WTC11 (cell line): ENCODE measurements at regions not wholly inside any gene's neighbourhood (a gene's known extent, or its start where the extent isn't known, plus 50 kb on each side); places are given as distances from the start of the nearest gene placed in this dataset.

Source experiments
- ATAC-seq: fragments of 200-7000 bp; cut with Tn5 transposase; 2 replicates; pipeline ENCODE4 v1.10.0; 2021; ENCODE audit warnings: mild to moderate bottlenecking, moderate library complexity
- CTCF ChIA-PET: fragments of 300-600 bp; sonication (Branson Sonifier 250); formaldehyde crosslinking; loops from one replicate; lab custom pipeline; 2021; ENCODE audit warnings: antibody characterized with exemption; lab: Charles Lee
- POLR2A ChIA-PET: fragments of 350-600 bp; sonication (Branson Sonifier 250); formaldehyde crosslinking; loops from one replicate; lab custom pipeline; 2021; ENCODE audit warnings: antibody characterized with exemption; lab: Charles Lee
- DNase-seq: peaks from one replicate; pipeline ENCODE4 v3.0.0; 2021; ENCODE audit warnings: low spot score
- H3K27ac Mint-ChIP-seq: 2 replicates; pipeline ENCODE4 v1.8.0; 2021; ENCODE audit warnings: mixed read lengths
- H3K27me3 Mint-ChIP-seq: 2 replicates; pipeline ENCODE4 v1.8.0; 2021; ENCODE audit warnings: low read depth, mild to moderate bottlenecking, moderate library complexity, mixed read lengths
- H3K36me3 Mint-ChIP-seq: 2 replicates; pipeline ENCODE4 v1.8.0; 2021; ENCODE audit warnings: mixed read lengths
- H3K4me1 Mint-ChIP-seq: 2 replicates; pipeline ENCODE4 v1.8.0; 2022; ENCODE audit warnings: mixed read lengths
- H3K4me3 Mint-ChIP-seq: 2 replicates; pipeline ENCODE4 v1.8.0; 2021; ENCODE audit warnings: mild to moderate bottlenecking, moderate library complexity, mixed read lengths
- H3K9me3 Mint-ChIP-seq: 2 replicates; pipeline ENCODE4 v1.8.0; 2021; ENCODE audit warnings: mixed read lengths
- EMX1 ChIP-seq: fragments of 250-450 bp; sonication (Bioruptor Pico); IDR thresholded peaks from 2 replicates; pipeline ENCODE4 v1.8.0; 2021; ENCODE audit warnings: mild to moderate bottlenecking
- ETV6 ChIP-seq: sonication (generic); formaldehyde crosslinking; IDR thresholded peaks from 2 replicates; pipeline ENCODE4 v1.8.1; 2022; ENCODE audit warnings: mild to moderate bottlenecking, missing genetic modification reagents
- NFATC4 ChIP-seq: fragments of 250-450 bp; sonication (Bioruptor Pico); IDR thresholded peaks from 2 replicates; pipeline ENCODE4 v1.9.0; 2021; ENCODE audit warnings: mild to moderate bottlenecking
- SOX15 ChIP-seq: fragments of 250-450 bp; sonication (Bioruptor Pico); IDR thresholded peaks from 2 replicates; pipeline ENCODE4 v1.9.0; 2021; ENCODE audit warnings: mild to moderate bottlenecking
- SP1 ChIP-seq: sonication (generic); formaldehyde crosslinking; conservative IDR thresholded peaks from 2 replicates; pipeline ENCODE4 v1.8.1; 2022; ENCODE audit warnings: missing genetic modification reagents
- TCF7 ChIP-seq: sonication (generic); formaldehyde crosslinking; IDR thresholded peaks from 2 replicates; pipeline ENCODE4 v1.8.0; 2022; ENCODE audit warnings: mild to moderate bottlenecking, low read depth, missing genetic modification reagents, moderate library complexity
- ZNF423 ChIP-seq: fragments of 250-450 bp; sonication (Bioruptor Pico); IDR thresholded peaks from 2 replicates; pipeline ENCODE4 v2.1.2; 2022; ENCODE audit warnings: mild to moderate bottlenecking, moderate library complexity
- TF ChIP-seq, protein P1 (sequence below): sonication (generic); formaldehyde crosslinking; IDR thresholded peaks from 2 replicates; pipeline ENCODE4 v1.8.0; 2022; ENCODE audit warnings: missing genetic modification reagents
- TF ChIP-seq, protein P2 (sequence below): sonication (generic); formaldehyde crosslinking; IDR thresholded peaks from 2 replicates; pipeline ENCODE4 v1.8.0; 2023; ENCODE audit warnings: mild to moderate bottlenecking, missing genetic modification reagents
- TF ChIP-seq, protein P3 (sequence below): sonication (generic); formaldehyde crosslinking; conservative IDR thresholded peaks from 2 replicates; pipeline ENCODE4 v1.8.1; 2022; ENCODE audit warnings: mild to moderate bottlenecking, missing genetic modification reagents
- TF ChIP-seq, protein P4 (sequence below): sonication (generic); formaldehyde crosslinking; IDR thresholded peaks from 2 replicates; pipeline ENCODE4 v1.8.0; 2023; ENCODE audit warnings: missing genetic modification reagents
- TF ChIP-seq, protein P5 (sequence below): fragments of 200-600 bp; IDR thresholded peaks from 2 replicates; pipeline ENCODE4 v1.8.0; 2022; ENCODE audit warnings: antibody characterized with exemption
- TF ChIP-seq, protein P6 (sequence below): fragments of 250-450 bp; sonication (Bioruptor Pico); IDR thresholded peaks from 2 replicates; pipeline ENCODE4 v1.8.0; 2021; ENCODE audit warnings: mild to moderate bottlenecking
- TF ChIP-seq, protein P7 (sequence below): sonication (generic); formaldehyde crosslinking; IDR thresholded peaks from 2 replicates; pipeline ENCODE4 v1.8.1; 2023; ENCODE audit warnings: mild to moderate bottlenecking, missing genetic modification reagents
- TF ChIP-seq, protein P8 (sequence below): sonication (generic); formaldehyde crosslinking; IDR thresholded peaks from 2 replicates; pipeline ENCODE4 v1.8.0; 2022; ENCODE audit warnings: mild to moderate bottlenecking, missing genetic modification reagents
- TF ChIP-seq, protein P9 (sequence below): sonication (generic); formaldehyde crosslinking; IDR thresholded peaks from 2 replicates; pipeline ENCODE4 v1.8.1; 2023; ENCODE audit warnings: mild to moderate bottlenecking, moderate library complexity, missing genetic modification reagents

DNA sequence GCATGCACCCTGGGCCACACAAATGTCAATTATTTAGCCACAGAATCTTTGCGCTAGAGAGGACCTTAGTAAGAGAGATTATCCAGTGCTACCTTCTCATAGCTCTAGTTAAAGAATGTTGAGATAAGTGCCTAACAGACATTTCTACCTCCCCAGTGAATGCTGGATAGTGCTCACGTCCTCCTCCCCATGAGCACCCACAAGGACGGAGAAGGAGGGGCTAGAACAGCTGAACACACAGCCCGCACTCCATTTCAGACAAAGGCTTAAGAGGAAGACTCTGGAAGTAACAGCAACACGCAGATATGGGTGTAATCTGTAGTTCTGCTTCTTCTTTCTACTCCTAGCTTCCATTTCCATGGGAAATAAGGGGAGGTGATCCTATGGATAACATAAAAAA is 120.5 kb downstream of the FEM1C start (continued):
- TF ChIP-seq, protein P1, sequence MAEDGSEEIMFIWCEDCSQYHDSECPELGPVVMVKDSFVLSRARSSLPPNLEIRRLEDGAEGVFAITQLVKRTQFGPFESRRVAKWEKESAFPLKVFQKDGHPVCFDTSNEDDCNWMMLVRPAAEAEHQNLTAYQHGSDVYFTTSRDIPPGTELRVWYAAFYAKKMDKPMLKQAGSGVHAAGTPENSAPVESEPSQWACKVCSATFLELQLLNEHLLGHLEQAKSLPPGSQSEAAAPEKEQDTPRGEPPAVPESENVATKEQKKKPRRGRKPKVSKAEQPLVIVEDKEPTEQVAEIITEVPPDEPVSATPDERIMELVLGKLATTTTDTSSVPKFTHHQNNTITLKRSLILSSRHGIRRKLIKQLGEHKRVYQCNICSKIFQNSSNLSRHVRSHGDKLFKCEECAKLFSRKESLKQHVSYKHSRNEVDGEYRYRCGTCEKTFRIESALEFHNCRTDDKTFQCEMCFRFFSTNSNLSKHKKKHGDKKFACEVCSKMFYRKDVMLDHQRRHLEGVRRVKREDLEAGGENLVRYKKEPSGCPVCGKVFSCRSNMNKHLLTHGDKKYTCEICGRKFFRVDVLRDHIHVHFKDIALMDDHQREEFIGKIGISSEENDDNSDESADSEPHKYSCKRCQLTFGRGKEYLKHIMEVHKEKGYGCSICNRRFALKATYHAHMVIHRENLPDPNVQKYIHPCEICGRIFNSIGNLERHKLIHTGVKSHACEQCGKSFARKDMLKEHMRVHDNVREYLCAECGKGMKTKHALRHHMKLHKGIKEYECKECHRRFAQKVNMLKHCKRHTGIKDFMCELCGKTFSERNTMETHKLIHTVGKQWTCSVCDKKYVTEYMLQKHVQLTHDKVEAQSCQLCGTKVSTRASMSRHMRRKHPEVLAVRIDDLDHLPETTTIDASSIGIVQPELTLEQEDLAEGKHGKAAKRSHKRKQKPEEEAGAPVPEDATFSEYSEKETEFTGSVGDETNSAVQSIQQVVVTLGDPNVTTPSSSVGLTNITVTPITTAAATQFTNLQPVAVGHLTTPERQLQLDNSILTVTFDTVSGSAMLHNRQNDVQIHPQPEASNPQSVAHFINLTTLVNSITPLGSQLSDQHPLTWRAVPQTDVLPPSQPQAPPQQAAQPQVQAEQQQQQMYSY: no peak
- no peak for TF ChIP-seq ZNF423 (CRISPR knock-in tag)

DNA sequence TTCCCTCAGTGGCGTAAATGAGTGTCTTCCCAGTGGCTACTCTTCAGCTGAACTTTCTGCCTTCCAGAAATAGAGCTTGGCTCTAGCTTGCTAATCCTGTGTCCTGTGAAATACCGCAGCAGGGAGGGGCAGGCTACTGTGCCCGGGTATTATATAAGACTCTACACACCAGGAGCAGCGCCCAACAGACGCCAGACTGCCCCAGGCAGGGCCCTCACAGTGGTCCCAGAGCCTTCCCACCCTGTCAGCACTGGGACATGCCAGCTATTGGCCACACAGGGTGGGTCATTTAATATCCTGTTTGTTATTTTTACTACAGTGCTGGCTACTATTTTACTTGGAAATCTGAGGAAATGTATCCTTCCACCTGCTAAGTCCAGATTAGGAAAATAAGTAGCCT is 121.0 kb downstream of the FEM1C start:
- peaks cover 22% of the 10 kb centered on the region for H3K4me1 Mint-ChIP-seq
- H3K4me3 Mint-ChIP-seq: no peak overlapping the region
- ChIA-PET POLR2A (no interaction called here), CTCF (no interaction called here)
- no peak for ATAC-seq
- H3K27me3 Mint-ChIP-seq: no peaks in the 10 kb centered on the region
- DNase-seq: no peak
- TF ChIP-seq ZNF423 (CRISPR knock-in tag) (no peak), SOX15 (CRISPR knock-in tag) (no peak), SP1 (CRISPR knock-in tag) (no peak), ETV6 (CRISPR knock-in tag) (no peak), NFATC4 (CRISPR knock-in tag) (no peak), EMX1 (CRISPR knock-in tag) (no peak), TCF7 (no peak)
- TF ChIP-seq, protein P2, sequence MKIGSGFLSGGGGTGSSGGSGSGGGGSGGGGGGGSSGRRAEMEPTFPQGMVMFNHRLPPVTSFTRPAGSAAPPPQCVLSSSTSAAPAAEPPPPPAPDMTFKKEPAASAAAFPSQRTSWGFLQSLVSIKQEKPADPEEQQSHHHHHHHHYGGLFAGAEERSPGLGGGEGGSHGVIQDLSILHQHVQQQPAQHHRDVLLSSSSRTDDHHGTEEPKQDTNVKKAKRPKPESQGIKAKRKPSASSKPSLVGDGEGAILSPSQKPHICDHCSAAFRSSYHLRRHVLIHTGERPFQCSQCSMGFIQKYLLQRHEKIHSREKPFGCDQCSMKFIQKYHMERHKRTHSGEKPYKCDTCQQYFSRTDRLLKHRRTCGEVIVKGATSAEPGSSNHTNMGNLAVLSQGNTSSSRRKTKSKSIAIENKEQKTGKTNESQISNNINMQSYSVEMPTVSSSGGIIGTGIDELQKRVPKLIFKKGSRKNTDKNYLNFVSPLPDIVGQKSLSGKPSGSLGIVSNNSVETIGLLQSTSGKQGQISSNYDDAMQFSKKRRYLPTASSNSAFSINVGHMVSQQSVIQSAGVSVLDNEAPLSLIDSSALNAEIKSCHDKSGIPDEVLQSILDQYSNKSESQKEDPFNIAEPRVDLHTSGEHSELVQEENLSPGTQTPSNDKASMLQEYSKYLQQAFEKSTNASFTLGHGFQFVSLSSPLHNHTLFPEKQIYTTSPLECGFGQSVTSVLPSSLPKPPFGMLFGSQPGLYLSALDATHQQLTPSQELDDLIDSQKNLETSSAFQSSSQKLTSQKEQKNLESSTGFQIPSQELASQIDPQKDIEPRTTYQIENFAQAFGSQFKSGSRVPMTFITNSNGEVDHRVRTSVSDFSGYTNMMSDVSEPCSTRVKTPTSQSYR (CRISPR knock-in tag): no peak
- TF ChIP-seq, protein P3, sequence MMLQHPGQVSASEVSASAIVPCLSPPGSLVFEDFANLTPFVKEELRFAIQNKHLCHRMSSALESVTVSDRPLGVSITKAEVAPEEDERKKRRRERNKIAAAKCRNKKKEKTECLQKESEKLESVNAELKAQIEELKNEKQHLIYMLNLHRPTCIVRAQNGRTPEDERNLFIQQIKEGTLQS: no peak
- TF ChIP-seq, protein P1: no peak
- TF ChIP-seq, protein P4, sequence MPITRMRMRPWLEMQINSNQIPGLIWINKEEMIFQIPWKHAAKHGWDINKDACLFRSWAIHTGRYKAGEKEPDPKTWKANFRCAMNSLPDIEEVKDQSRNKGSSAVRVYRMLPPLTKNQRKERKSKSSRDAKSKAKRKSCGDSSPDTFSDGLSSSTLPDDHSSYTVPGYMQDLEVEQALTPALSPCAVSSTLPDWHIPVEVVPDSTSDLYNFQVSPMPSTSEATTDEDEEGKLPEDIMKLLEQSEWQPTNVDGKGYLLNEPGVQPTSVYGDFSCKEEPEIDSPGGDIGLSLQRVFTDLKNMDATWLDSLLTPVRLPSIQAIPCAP (CRISPR knock-in tag): no peak
- TF ChIP-seq, protein P5, sequence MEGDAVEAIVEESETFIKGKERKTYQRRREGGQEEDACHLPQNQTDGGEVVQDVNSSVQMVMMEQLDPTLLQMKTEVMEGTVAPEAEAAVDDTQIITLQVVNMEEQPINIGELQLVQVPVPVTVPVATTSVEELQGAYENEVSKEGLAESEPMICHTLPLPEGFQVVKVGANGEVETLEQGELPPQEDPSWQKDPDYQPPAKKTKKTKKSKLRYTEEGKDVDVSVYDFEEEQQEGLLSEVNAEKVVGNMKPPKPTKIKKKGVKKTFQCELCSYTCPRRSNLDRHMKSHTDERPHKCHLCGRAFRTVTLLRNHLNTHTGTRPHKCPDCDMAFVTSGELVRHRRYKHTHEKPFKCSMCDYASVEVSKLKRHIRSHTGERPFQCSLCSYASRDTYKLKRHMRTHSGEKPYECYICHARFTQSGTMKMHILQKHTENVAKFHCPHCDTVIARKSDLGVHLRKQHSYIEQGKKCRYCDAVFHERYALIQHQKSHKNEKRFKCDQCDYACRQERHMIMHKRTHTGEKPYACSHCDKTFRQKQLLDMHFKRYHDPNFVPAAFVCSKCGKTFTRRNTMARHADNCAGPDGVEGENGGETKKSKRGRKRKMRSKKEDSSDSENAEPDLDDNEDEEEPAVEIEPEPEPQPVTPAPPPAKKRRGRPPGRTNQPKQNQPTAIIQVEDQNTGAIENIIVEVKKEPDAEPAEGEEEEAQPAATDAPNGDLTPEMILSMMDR: no peak
- TF ChIP-seq, protein P6, sequence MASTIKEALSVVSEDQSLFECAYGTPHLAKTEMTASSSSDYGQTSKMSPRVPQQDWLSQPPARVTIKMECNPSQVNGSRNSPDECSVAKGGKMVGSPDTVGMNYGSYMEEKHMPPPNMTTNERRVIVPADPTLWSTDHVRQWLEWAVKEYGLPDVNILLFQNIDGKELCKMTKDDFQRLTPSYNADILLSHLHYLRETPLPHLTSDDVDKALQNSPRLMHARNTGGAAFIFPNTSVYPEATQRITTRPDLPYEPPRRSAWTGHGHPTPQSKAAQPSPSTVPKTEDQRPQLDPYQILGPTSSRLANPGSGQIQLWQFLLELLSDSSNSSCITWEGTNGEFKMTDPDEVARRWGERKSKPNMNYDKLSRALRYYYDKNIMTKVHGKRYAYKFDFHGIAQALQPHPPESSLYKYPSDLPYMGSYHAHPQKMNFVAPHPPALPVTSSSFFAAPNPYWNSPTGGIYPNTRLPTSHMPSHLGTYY (CRISPR knock-in tag): no peak
- TF ChIP-seq, protein P7, sequence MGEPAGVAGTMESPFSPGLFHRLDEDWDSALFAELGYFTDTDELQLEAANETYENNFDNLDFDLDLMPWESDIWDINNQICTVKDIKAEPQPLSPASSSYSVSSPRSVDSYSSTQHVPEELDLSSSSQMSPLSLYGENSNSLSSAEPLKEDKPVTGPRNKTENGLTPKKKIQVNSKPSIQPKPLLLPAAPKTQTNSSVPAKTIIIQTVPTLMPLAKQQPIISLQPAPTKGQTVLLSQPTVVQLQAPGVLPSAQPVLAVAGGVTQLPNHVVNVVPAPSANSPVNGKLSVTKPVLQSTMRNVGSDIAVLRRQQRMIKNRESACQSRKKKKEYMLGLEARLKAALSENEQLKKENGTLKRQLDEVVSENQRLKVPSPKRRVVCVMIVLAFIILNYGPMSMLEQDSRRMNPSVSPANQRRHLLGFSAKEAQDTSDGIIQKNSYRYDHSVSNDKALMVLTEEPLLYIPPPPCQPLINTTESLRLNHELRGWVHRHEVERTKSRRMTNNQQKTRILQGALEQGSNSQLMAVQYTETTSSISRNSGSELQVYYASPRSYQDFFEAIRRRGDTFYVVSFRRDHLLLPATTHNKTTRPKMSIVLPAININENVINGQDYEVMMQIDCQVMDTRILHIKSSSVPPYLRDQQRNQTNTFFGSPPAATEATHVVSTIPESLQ: no peak
- TF ChIP-seq, protein P8, sequence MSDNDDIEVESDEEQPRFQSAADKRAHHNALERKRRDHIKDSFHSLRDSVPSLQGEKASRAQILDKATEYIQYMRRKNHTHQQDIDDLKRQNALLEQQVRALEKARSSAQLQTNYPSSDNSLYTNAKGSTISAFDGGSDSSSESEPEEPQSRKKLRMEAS: no peak
- TF ChIP-seq, protein P9, sequence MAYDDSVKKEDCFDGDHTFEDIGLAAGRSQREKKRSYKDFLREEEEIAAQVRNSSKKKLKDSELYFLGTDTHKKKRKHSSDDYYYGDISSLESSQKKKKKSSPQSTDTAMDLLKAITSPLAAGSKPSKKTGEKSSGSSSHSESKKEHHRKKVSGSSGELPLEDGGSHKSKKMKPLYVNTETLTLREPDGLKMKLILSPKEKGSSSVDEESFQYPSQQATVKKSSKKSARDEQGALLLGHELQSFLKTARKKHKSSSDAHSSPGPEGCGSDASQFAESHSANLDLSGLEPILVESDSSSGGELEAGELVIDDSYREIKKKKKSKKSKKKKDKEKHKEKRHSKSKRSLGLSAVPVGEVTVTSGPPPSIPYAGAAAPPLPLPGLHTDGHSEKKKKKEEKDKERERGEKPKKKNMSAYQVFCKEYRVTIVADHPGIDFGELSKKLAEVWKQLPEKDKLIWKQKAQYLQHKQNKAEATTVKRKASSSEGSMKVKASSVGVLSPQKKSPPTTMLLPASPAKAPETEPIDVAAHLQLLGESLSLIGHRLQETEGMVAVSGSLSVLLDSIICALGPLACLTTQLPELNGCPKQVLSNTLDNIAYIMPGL: no peak
- H3K9me3 Mint-ChIP-seq: no peaks in the 10 kb centered on the region
- H3K36me3 Mint-ChIP-seq: no peaks in the 10 kb centered on the region
- H3K27ac Mint-ChIP-seq: no peak overlapping the region
